ENCODE measurements at regions not wholly inside any gene's neighbourhood (a gene's known extent, or its start where the extent isn't known, plus 50 kb on each side); places are given as distances from the start of the nearest gene placed in this dataset.
A peak's percentile ranks its signal among the peaks of the same experiment; 100 is the strongest.

- no peak for DNase-seq (ENCODE audit: low read depth)
- TF ChIP-seq, protein P1, sequence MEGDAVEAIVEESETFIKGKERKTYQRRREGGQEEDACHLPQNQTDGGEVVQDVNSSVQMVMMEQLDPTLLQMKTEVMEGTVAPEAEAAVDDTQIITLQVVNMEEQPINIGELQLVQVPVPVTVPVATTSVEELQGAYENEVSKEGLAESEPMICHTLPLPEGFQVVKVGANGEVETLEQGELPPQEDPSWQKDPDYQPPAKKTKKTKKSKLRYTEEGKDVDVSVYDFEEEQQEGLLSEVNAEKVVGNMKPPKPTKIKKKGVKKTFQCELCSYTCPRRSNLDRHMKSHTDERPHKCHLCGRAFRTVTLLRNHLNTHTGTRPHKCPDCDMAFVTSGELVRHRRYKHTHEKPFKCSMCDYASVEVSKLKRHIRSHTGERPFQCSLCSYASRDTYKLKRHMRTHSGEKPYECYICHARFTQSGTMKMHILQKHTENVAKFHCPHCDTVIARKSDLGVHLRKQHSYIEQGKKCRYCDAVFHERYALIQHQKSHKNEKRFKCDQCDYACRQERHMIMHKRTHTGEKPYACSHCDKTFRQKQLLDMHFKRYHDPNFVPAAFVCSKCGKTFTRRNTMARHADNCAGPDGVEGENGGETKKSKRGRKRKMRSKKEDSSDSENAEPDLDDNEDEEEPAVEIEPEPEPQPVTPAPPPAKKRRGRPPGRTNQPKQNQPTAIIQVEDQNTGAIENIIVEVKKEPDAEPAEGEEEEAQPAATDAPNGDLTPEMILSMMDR (IDR thresholded peaks at IDR 0.05; ENCODE audit: low read depth, low read length), result no peak
- no peak for TF ChIP-seq MAX (IDR thresholded peaks at IDR 0.05; ENCODE audit: low read depth, low read length)
- TF ChIP-seq MYC (IDR thresholded peaks at IDR 0.05; ENCODE audit: low read depth, low read length), result no peak
- TF ChIP-seq POLR2A (IDR thresholded peaks at IDR 0.05; ENCODE audit: extremely low read depth, insufficient read length), result no peak
- no peak overlapping the region for H3K4me3 ChIP-seq (ENCODE audit: low read depth, low read length)
Observed at GRCh38 chr16:80875616-80876015, 71.2 kb upstream of the CDYL2 start.

- no peak overlapping the region for H3K4me3 ChIP-seq (ENCODE audit: low read depth, low read length)
- TF ChIP-seq POLR2A (IDR thresholded peaks at IDR 0.05; ENCODE audit: extremely low read depth, insufficient read length) (no peak), MYC (IDR thresholded peaks at IDR 0.05; ENCODE audit: low read depth, low read length) (no peak), MAX (IDR thresholded peaks at IDR 0.05; ENCODE audit: low read depth, low read length) (no peak)
- TF ChIP-seq, protein P1 (IDR thresholded peaks at IDR 0.05; ENCODE audit: low read depth, low read length), result no peak
- no peak for DNase-seq (ENCODE audit: low read depth)
Observed at GRCh38 chr16:80874925-80875324, 70.5 kb upstream of the CDYL2 start.

GRCh38 chr16:80862160-80862705, 57.8 kb upstream of the CDYL2 start:
- H3K4me3 ChIP-seq (ENCODE audit: low read depth, low read length), result no peak overlapping the region
- TF ChIP-seq MAX (IDR thresholded peaks at IDR 0.05; ENCODE audit: low read depth, low read length) (no peak), POLR2A (IDR thresholded peaks at IDR 0.05; ENCODE audit: extremely low read depth, insufficient read length) (no peak), MYC (IDR thresholded peaks at IDR 0.05; ENCODE audit: low read depth, low read length) (no peak)
- TF ChIP-seq, protein P1 (IDR thresholded peaks at IDR 0.05; ENCODE audit: low read depth, low read length), result no peak
- DNase-seq (ENCODE audit: low read depth), result peak; percentile 14

Data from NB4 (cell line).